Tibial nerve (tissue), 4 donors: ENCODE measurements at regions not wholly inside any gene's neighbourhood (a gene's known extent, or its start where the extent isn't known, plus 50 kb on each side); places are given as distances from the start of the nearest gene placed in this dataset.

Experiments used
- DNase-seq, 2 donors: peaks; one replicate each; pipeline ENCODE4 v3.0.0-alpha.2; 2019; ENCODE audit warnings: low spot score in 2 of 2
- H3K27ac ChIP-seq, 4 donors: fragments of 200-600 bp; sonication (generic) in 3 of 4; one replicate each; pipeline ENCODE4 v1.5.1; 2017 to 2019; ENCODE audit warnings: mild to moderate bottlenecking in 1 of 4
- H3K27me3 ChIP-seq, 2 donors: fragments of 200-600 bp; sonication (generic) in 1 of 2; one replicate each; pipeline versions ENCODE4 v1.5.1 to v1.6.0; 2017 to 2019
- H3K36me3 ChIP-seq, 3 donors: fragments of 200-600 bp; sonication (generic); one replicate each; pipeline ENCODE4 v1.5.1; 2018 to 2019
- H3K4me1 ChIP-seq, 4 donors: fragments of 200-600 bp; sonication (generic) in 3 of 4; one replicate each; pipeline ENCODE4 v1.5.1; 2017 to 2019
- H3K4me3 ChIP-seq, 4 donors: fragments of 200-600 bp; sonication (generic) in 3 of 4; one replicate each; pipeline ENCODE4 v1.5.1; 2017 to 2019; ENCODE audit warnings: mild to moderate bottlenecking in 1 of 4, moderate library complexity in 1 of 4
- H3K9me3 ChIP-seq, 4 donors: fragments of 200-600 bp; sonication (generic) in 3 of 4; one replicate each; pipeline ENCODE4 v1.5.1; 2017 to 2019
- CTCF ChIP-seq, 5 experiments: fragments of 200-600 bp in 3 of 5; fragments of 450-650 bp in 2 of 5; sonication (generic) in 3 of 5; IDR thresholded peaks; one replicate each; pipeline ENCODE4 v1.5.1; 2016 to 2019; ENCODE audit warnings: antibody characterized with exemption in 5 of 5, mild to moderate bottlenecking in 3 of 5, moderate library complexity in 2 of 5
- EP300 ChIP-seq, 2 donors: sonication (generic); formaldehyde crosslinking; IDR thresholded peaks; one replicate each; pipeline ENCODE4 v1.6.1; 2017; ENCODE audit warnings: antibody characterized with exemption in 2 of 2, mild to moderate bottlenecking in 1 of 2
- POLR2A ChIP-seq, 2 donors: fragments of 450-650 bp; IDR thresholded peaks; one replicate each; pipeline ENCODE4 v1.6.1; 2017; ENCODE audit warnings: antibody characterized with exemption in 2 of 2, mild to moderate bottlenecking in 2 of 2, moderate library complexity in 2 of 2
- WGBS, 2 donors: methylation state at CpG; one replicate each; pipeline ENCODE4 v1.1.5; 2018; 5-methylcytosine and 5-hydroxymethylcytosine counted together

GRCh38 chr15:96107916-96108315 is 222.6 kb upstream of the NR2F2 start:
- TF ChIP-seq EP300 (IDR thresholded peaks at IDR 0.05): no peak
- TF ChIP-seq CTCF (IDR thresholded peaks at IDR 0.05): no peak
- TF ChIP-seq POLR2A (IDR thresholded peaks at IDR 0.05): no peak
- 54 to 67% methylated on average over 2 of the region's 2 CpGs for WGBS, 2 donors
- Histone ChIP-seq H3K4me1 (no peaks in the 10 kb centered on the region), H3K27me3 (no peaks in the 10 kb centered on the region), H3K4me3 (no peak overlapping the region), H3K9me3 (no peaks in the 10 kb centered on the region), H3K27ac (no peak overlapping the region), H3K36me3 (no peaks in the 10 kb centered on the region)
- no peak for DNase-seq

- Histone ChIP-seq H3K9me3 (no peaks in the 10 kb centered on the region), H3K27me3 (no peaks in the 10 kb centered on the region), H3K4me1 (no peaks in the 10 kb centered on the region), H3K36me3 (no peaks in the 10 kb centered on the region), H3K4me3 (no peak overlapping the region), H3K27ac (no peak overlapping the region)
- DNase-seq: no peak
- TF ChIP-seq POLR2A (IDR thresholded peaks at IDR 0.05) (no peak), EP300 (IDR thresholded peaks at IDR 0.05) (no peak), CTCF (IDR thresholded peaks at IDR 0.05) (no peak)
- 90 to 95% methylated on average over 5 of the region's 5 CpGs for WGBS, 2 donors
Measured at GRCh38 chr15:96108405-96108804, 222.1 kb upstream of the NR2F2 start.

- H3K9me3 ChIP-seq: no peaks in the 10 kb centered on the region
- H3K27me3 ChIP-seq: no peaks in the 10 kb centered on the region
- DNase-seq: no peak
- no peaks in the 10 kb centered on the region for H3K36me3 ChIP-seq
- H3K4me1 ChIP-seq: no peaks in the 10 kb centered on the region
- TF ChIP-seq CTCF (IDR thresholded peaks at IDR 0.05) (no peak), POLR2A (IDR thresholded peaks at IDR 0.05) (no peak), EP300 (IDR thresholded peaks at IDR 0.05) (no peak)
- no peak overlapping the region for H3K4me3 ChIP-seq
- whole genome bisulfite sequencing, 2 donors: 92 to 100% methylated on average over 5 of the region's 5 CpGs
- H3K27ac ChIP-seq: no peak overlapping the region
Measured at GRCh38 chr15:96109820-96110219, 220.7 kb upstream of the NR2F2 start.

- H3K4me1 ChIP-seq: no peaks in the 10 kb centered on the region
- no peak overlapping the region for H3K4me3 ChIP-seq
- no peak for DNase-seq
- 99% methylated on average over 2 of the region's 2 CpGs for WGBS, 2 donors
- H3K36me3 ChIP-seq: no peaks in the 10 kb centered on the region
- no peak overlapping the region for H3K27ac ChIP-seq
- TF ChIP-seq CTCF (IDR thresholded peaks at IDR 0.05) (no peak), POLR2A (IDR thresholded peaks at IDR 0.05) (no peak), EP300 (IDR thresholded peaks at IDR 0.05) (no peak)
- no peaks in the 10 kb centered on the region for H3K9me3 ChIP-seq
- H3K27me3 ChIP-seq: no peaks in the 10 kb centered on the region
Measured at GRCh38 chr15:96112018-96112417, 218.5 kb upstream of the NR2F2 start.

- WGBS, 2 donors: 69 to 72% methylated on average over 2 of the region's 2 CpGs
- no peak for DNase-seq
- H3K27ac ChIP-seq: no peak overlapping the region
- no peak for TF ChIP-seq POLR2A (IDR thresholded peaks at IDR 0.05)
- TF ChIP-seq CTCF (IDR thresholded peaks at IDR 0.05): no peak
- TF ChIP-seq EP300 (IDR thresholded peaks at IDR 0.05): no peak
- H3K9me3 ChIP-seq: no peaks in the 10 kb centered on the region
- H3K4me1 ChIP-seq: peaks cover 0 to 4% (median 0%) of the 10 kb centered on the region in 4 donors
- no peak overlapping the region for H3K4me3 ChIP-seq
- peaks cover 0 to 8% (median 0%) of the 10 kb centered on the region in 3 donors for H3K36me3 ChIP-seq
- no peaks in the 10 kb centered on the region for H3K27me3 ChIP-seq
Measured at GRCh38 chr15:96115642-96116041, 214.9 kb upstream of the NR2F2 start.
